ENCODE measurements at regions not wholly inside any gene's neighbourhood (a gene's known extent, or its start where the extent isn't known, plus 50 kb on each side); places are given as distances from the start of the nearest gene placed in this dataset.

GRCh38 chr2:121160366-121160765 lies 124.6 kb downstream of the TFCP2L1 start:
- H3K27ac Mint-ChIP-seq, result no peak overlapping the region
- peaks cover 3% of the 10 kb centered on the region for H3K27me3 Mint-ChIP-seq (ENCODE audit: low read depth, poor library complexity)
- H3K36me3 Mint-ChIP-seq (ENCODE audit: low read depth), result peaks cover 6% of the 10 kb centered on the region
- no peak for DNase-seq
- no peak overlapping the region for H3K4me3 Mint-ChIP-seq
- H3K9me3 Mint-ChIP-seq, result peaks cover 48% of the 10 kb centered on the region
- no peak for TF ChIP-seq CTCF (IDR thresholded peaks at IDR 0.05)
- no peaks in the 10 kb centered on the region for H3K4me1 Mint-ChIP-seq

DNA sequence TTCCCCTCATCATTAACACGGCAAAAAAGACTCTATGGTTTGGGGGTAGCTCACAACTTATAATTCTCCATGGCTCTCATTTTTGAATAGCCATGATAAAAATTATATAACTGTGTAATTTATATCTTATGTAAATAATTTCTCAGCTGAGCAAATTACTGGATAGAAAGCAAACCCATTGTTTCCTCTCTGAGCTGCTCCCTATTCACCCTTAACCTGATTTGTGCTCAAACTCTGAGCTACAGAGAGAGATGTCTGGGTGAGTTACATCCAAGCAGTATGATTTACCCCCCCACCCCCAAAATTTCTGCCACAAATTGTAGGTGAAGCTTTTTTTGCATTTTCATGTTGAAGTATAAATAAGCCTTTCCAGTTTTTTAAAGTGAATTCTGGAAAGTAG lies 123.7 kb downstream of the TFCP2L1 start:
- H3K36me3 Mint-ChIP-seq (ENCODE audit: low read depth), result peaks cover 6% of the 10 kb centered on the region
- peaks cover 45% of the 10 kb centered on the region for H3K9me3 Mint-ChIP-seq
- H3K4me3 Mint-ChIP-seq, result no peak overlapping the region
- H3K27ac Mint-ChIP-seq, result no peak overlapping the region
- peaks cover 3% of the 10 kb centered on the region for H3K27me3 Mint-ChIP-seq (ENCODE audit: low read depth, poor library complexity)
- no peak for DNase-seq
- TF ChIP-seq CTCF (IDR thresholded peaks at IDR 0.05), result no peak
- H3K4me1 Mint-ChIP-seq, result no peaks in the 10 kb centered on the region

- Mint-ChIP-seq H3K36me3 (ENCODE audit: low read depth) (peaks cover 4% of the 10 kb centered on the region), H3K9me3 (peaks cover 28% of the 10 kb centered on the region), H3K4me3 (no peak overlapping the region), H3K4me1 (no peaks in the 10 kb centered on the region), H3K27ac (no peak overlapping the region), H3K27me3 (ENCODE audit: low read depth, poor library complexity) (peaks cover 3% of the 10 kb centered on the region)
- no peak for TF ChIP-seq CTCF (IDR thresholded peaks at IDR 0.05)
- no peak for DNase-seq
These were observed 122.1 kb downstream of the TFCP2L1 start for GRCh38 chr2:121162893-121163292.

GRCh38 chr2:121164042-121164441 lies 121.0 kb downstream of the TFCP2L1 start:
- H3K9me3 Mint-ChIP-seq, result peaks cover 17% of the 10 kb centered on the region
- H3K4me3 Mint-ChIP-seq, result no peak overlapping the region
- no peaks in the 10 kb centered on the region for H3K36me3 Mint-ChIP-seq (ENCODE audit: low read depth)
- DNase-seq, result no peak
- no peak for TF ChIP-seq CTCF (IDR thresholded peaks at IDR 0.05)
- peaks cover 3% of the 10 kb centered on the region for H3K27me3 Mint-ChIP-seq (ENCODE audit: low read depth, poor library complexity)
- no peak overlapping the region for H3K27ac Mint-ChIP-seq
- H3K4me1 Mint-ChIP-seq, result no peaks in the 10 kb centered on the region

DNA sequence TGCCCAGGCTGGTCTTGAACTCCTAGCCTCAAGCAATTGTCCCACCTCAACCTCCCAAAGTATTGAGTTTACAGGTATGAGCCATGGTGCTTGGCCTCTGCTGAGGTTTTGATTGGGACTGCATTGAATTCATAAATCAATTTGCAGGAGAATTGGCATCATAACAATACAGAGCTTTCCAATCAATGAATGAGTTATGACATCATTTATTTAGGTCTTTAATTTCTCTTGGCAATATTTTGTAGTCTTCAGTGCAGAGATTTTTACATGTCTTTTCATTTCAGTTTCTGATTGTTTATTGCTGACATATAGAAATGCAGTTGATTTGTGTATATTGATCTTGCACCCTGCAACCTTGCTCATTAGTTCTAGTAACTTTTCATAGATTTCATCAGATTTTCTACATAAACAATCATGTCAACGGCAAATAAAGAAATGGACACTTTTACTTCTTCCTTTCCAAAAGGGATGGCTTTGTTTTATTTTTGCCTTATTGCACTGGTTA lies 119.9 kb downstream of the TFCP2L1 start:
- H3K4me3 Mint-ChIP-seq, result no peak overlapping the region
- peaks cover 3% of the 10 kb centered on the region for H3K27me3 Mint-ChIP-seq (ENCODE audit: low read depth, poor library complexity)
- no peak for TF ChIP-seq CTCF (IDR thresholded peaks at IDR 0.05)
- DNase-seq, result no peak
- H3K9me3 Mint-ChIP-seq, result peaks cover 23% of the 10 kb centered on the region
- H3K36me3 Mint-ChIP-seq (ENCODE audit: low read depth), result no peaks in the 10 kb centered on the region
- no peak overlapping the region for H3K27ac Mint-ChIP-seq
- no peaks in the 10 kb centered on the region for H3K4me1 Mint-ChIP-seq
